ENCODE measurements at regions not wholly inside any gene's neighbourhood (a gene's known extent, or its start where the extent isn't known, plus 50 kb on each side); places are given as distances from the start of the nearest gene placed in this dataset.

DNA sequence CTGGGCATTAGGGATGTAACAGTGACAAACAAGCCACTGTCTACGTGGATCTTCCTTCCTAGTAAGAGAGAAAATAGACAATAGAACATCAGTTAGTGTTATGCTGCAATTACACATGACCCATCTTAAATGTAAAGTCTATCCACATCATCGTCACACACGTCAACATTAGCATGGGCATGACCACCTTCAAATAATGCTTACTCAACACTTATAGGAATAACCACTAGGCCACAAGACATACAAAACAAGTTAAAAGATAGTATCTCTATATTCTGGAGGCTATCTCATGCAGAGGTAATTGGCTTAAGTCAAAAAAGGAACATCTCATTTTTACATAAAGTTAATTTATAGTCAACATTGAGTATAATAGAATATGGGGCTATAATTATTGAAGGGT is 156.5 kb downstream of the MOXD1 start:
- ChIA-PET POLR2A (no interaction called here), CTCF (no interaction called here)

DNA sequence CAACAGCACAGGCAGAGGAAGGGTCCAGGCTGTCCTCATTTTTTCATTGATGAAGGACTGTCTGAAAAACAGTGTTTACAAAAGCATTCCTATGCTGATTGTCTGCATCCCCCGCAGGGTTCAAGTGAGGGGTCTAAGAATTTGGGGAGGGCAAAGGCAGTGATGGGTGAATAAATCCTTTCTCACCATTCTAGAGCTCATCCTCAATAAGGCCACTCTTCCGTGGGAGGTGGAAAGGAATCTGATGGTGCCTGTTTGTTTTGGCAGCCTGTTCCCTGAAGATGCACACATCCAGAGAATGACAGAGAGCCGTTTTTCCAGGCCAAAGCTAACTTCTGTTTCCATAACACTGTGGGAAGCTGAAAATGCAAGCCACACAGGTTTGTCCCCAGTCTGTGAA is 164.5 kb downstream of the MOXD1 start:
- ChIA-PET POLR2A (no interaction called here), CTCF (no interaction called here)

DNA sequence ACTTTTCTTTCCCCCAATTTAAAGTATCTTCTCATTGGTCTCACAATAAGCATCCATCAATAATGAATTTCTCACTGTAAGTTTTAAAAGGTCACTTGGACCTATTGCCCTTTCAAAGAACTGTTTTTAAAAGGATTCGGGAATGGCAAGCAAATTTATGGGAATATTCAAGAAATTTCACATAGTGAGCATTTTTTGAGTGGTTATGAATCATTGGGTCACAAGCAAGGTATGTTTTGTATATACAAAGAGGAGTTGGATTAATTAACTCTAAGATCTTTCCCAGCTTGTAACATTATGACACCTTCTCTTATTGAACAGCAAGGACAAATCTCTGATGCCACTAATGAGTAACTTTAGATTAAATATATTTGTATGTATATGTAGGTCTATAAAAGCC is 165.0 kb downstream of the MOXD1 start:
- ChIA-PET CTCF (no interaction called here), POLR2A (no interaction called here)

DNA sequence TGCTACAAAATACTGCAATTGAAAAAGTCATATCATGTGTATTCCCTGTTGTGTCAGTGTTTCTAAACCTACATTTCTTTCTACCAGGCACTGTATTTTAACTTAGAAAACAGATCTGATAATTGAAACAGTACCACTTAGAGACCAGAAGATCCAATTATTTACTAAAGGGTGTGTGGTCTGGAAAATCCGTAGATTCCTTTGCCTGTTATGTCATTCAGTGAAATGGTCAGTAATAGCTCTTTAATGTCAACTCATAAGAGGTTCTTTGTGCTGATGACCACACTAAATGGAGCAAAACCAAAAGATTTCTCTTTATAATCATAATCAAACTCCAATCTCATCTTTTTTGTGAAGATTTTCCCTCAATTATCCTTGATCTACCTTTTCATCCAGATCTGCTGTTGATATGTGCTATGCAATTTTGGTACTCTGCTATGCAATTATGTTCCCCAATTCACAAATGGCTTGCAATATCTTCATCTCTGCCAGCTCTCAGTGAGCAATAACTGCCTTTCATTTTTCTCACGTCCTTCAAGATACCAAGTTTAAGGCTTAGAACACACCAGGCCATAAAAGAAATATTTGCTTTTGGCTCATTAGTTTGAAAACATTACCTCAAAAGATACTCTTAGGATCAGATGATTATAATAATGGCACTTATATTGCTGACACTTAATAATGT is 165.5 kb downstream of the MOXD1 start:
- ChIA-PET CTCF (no interaction called here), POLR2A (no interaction called here)

DNA sequence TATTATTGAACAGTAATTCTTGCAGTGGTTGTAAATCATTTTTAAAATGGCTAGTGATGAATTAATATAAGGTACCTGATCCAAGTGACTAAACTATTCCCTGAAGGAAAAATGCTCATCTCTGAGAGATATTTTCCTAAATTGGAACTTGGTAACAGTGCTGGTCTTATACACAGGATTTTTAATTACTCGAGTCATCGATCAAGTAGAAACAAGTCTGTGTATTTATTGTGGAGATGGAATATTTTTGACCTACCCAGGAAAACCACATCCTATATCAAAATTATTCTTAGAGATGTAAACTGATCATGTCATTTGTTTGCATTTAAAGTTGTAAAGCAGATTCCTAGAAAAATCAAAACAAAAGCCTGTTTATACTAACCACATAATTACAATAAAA is 166.9 kb downstream of the MOXD1 start:
- ChIA-PET CTCF (no interaction called here), POLR2A (no interaction called here)

DNA sequence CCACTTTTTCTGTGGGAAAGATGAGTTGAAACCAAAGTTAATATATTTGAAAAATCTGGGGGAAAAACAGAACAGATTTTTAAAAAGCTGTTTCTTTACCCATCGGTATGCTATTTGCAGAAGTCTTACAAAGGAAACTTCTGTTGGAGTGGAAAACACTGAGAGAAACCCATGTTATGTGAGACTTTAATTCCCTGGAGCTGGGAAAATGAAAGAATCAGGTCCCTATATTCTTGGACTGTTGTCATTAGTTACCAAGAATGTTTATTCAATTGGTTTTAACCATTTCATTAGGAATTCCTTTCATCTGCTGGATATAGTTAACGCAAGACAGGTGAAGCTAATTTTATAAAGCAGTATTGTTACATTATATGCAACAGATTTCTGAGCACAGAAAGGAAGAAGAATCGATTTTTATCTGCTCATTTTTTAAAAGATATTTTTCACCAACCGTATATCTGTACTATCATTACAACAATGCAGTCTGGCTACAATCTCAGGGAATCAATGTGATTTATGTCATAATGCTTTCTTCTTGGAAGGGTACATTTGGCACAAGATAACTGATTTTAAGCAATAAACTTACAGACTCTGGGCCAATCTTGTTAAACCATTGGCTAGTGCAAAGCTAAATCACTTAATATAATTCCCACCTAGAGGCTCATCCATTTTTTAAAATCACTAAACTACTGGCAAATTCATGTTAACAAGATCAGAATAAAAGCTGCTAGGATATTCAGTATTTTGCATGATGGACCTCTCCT is 170.0 kb downstream of the MOXD1 start:
- ChIA-PET CTCF (no interaction called here), POLR2A (no interaction called here)

DNA sequence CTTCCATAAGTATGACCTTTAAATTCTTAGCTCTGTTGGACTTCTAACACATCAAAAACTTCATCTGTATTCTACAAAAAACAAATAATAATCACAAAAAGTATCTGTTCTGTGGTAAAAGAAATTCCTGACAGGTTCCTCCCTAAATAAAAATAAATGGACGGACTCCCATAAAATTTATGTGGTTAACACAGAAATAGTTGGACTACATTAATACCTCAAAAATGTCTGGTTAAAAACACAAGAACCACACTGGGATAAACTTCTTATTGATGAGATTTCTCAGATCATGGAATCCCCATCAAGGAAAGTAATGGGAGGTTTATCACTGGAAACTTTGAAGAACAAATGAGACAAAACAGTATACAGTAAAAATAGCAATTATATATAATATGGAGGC is 172.4 kb downstream of the MOXD1 start:
- ChIA-PET CTCF (no interaction called here), POLR2A (no interaction called here)

DNA sequence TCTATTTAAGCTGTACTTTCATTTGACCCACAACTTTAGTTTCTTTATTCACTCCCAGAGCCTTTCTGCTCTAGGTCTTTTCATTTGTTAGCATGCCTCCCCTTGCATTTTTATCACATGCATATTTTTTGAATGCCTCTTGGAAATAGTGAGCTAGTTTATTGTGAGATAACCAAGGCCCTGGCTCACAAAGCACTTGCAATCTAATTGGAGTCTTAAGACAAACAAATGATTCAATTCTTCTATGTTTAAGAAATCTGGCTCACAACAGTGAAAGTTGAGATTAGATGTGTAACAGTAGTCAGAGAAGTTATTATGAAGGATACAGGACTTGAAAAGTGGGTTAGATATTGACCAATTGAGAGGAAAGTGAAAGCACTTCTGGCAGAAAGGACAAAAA is 173.4 kb downstream of the MOXD1 start:
- ChIA-PET POLR2A (no interaction called here), CTCF (no interaction called here)

DNA sequence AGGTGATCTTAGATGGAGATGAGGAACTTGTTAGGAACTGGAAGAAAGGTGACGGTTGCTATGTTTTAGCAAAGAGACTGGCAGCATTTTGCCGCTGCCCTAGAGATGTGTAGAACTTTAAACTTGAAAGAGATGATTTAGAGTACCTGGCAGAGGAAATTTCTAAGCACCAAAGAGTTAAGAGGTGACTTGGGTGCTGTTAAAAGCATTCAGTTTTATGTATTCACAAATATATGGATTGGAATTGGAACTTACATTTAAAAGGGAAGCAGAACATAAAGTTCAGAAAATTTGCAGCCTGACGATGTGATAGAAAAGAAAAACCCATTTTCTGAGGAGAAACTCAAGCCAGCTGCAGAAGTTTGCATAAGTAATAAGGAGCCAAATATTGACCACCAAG is 176.3 kb downstream of the MOXD1 start:
- POLR2A ChIA-PET, result no interaction called here
- CTCF ChIA-PET, result no interaction called here

DNA sequence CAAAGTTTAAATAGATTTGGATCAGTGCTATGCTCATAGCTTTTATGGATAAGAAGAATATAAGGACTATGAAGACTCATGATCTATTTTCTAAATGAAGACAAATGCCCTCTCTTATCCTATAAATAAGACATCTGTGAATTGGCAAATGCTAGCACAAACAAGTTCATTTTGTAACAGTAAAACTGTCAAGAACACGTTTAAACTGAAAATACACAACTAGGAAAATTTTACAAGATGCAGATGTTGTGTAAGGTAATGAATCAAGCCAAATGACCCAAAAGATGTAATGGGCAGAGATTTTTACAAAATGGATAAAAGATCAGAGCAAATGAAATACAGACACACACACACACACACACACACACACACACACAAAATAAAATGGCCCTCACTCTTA is 180.5 kb downstream of the MOXD1 start:
- ChIA-PET CTCF (no interaction called here), POLR2A (no interaction called here)

DNA sequence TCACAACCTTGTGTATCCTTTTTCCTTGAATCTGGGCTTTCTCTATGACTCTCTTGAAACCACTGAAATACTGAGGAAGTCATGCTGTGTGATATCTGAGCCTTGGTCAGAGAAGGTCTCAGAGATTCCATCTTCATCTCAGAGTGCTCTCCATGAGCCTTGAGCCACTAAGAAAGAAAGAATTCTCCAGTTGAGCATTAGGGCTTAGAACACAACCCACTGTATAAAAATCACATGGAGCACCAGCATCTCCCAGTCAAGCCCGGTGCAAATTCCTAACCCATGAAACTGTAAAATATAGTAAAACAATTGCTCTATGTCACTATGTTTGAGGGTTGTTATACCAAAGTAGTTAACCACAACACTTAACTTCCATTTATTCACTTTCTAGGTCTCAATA is 181.4 kb downstream of the MOXD1 start:
- ChIA-PET POLR2A (no interaction called here), CTCF (no interaction called here)

DNA sequence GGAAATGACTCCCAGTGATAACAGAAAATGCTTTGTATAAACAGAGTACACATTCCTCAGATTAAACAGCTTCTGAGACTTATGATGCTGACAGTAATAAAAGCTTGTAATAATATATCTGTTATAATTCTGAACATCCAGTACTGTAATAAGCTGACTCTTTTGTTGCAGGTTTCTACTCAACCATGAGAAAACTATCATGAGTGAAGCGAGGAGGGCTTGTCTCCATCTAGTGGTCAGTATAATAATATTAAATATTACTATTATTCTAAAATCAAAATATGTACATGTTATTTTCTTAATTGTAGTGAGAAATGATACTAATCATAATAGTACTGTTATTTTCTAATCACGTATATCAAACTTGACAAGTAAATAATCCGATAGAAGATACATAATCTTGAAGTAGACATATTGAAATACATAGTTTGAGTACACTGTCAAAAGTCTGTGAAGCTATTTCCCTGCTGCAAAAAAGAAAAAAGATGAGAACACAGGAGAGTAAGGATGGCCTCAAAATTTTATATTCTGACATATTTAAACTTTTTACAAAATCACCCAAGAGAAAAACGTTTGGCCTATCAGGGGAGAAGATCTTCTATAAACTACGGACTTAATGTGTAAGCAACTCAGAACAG is 183.1 kb downstream of the MOXD1 start:
- CTCF ChIA-PET, result interaction anchor here (1.3 kb wide), 1 partner anchor 303 kb away, joined by 3 read pairs; no protein-coding TSS in a partner anchor
- POLR2A ChIA-PET, result no interaction called here

DNA sequence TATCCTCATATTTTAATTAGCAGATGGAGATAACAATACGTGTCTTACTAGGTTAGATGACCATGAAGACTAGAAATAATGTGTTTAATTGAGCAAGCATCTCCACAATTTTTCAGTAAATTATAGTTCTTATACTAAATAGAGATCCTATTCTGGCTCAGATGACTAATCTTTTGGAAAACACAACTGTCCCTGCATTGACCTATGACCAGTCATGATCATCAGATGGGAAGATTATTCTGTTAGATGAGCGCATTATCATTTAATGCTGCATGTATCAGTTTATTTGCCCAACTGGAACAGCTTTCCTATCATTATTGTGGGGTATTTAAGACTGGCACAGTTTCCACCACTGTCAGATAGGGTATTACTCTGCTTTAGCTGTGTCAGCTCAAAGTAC is 185.5 kb downstream of the MOXD1 start:
- ChIA-PET CTCF (interaction anchor here (0.7 kb wide), 1 partner anchor 1193 kb away, joined by 4 read pairs; no protein-coding TSS in a partner anchor), POLR2A (no interaction called here)

DNA sequence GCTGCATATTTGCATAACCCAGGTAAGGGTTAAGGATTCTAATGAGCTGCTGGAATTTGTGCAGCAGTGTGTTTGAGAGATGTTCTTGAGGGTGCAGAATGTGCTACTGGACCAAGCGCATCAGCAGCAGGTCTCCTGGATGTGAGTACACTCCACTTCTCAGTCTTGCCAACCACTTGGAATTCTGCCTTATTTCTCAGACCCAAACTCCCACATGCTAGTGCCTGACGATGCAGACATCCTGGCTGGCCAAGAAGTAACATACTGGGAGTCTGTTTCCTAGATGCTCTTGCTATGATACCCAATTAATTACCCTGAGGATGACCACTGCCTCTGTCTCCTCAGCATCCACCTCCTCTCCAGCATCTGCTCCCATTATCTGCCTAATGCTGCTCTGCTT is 186.6 kb downstream of the MOXD1 start:
- ChIA-PET POLR2A (no interaction called here), CTCF (interaction anchor here (0.6 kb wide), 1 partner anchor 88 kb away, joined by 3 read pairs; no protein-coding TSS in a partner anchor)

DNA sequence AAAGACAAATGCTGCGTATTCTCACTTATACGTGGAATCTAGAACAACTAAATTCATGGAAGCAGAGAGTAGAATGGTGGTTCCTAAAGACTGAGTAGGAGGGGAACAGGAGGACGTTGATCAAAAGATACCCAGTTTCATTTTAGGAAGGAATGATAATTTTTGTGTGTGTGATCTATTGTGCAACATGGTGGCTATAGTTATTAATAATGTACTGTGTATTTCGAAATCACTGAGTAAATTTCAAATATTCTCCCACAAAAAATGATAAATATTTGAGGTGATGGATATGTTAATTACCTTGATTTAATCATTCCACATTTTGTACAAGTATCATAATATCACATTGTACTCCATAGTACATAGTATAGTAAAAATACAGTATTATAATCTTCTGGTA is 187.5 kb downstream of the MOXD1 start:
- ChIA-PET CTCF (no interaction called here), POLR2A (no interaction called here)

DNA sequence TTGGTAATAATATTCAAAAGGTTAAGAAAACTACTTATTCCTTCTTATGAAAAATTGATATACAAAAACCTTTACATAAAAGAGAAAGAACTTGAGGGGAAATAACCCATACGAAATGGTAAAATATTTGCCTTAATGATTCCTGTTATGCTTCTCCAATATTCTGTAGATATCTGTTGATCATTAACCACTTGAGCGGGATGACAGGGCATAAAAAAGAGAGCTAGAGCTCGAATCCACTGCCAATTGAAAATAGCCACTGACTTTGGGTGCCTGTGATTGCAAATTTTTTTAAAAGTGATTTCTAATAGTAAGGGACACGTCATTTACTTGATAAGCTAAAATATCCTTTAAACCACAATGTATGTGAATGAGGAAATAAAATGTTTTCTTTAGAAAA is 188.1 kb downstream of the MOXD1 start:
- ChIA-PET CTCF (no interaction called here), POLR2A (no interaction called here)

DNA sequence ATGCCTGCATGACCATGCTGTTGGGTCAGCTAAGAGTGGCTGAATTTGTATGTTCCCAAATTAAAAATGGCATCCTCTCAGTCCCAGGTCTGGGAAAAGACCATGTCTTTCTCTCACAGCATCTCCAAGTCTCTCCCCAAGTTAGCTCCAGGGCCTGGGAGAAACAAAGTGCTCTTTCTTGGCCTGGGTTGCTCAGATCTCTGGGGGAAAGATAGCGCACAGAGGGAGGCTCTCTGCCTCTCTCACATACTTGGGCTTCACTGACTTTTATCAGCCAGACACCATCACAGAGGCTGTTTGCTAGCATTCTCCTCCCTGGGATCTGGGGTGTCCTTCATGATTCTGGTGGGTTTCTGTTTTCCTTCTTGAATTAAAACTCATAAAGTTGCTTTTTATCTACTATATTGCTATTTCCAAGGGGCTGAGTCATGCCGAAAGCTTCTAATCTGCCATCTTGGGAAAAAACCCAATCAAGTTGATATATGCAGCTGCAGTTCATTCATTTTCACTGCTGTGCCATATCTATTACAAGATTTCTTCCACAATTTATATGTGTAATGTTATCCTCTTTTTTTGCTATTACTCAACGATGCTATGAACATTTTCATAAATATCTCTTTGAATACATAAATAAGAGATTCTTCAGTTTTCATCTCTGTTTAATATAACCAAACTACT is 190.2 kb downstream of the MOXD1 start:
- CTCF ChIA-PET, result no interaction called here

DNA sequence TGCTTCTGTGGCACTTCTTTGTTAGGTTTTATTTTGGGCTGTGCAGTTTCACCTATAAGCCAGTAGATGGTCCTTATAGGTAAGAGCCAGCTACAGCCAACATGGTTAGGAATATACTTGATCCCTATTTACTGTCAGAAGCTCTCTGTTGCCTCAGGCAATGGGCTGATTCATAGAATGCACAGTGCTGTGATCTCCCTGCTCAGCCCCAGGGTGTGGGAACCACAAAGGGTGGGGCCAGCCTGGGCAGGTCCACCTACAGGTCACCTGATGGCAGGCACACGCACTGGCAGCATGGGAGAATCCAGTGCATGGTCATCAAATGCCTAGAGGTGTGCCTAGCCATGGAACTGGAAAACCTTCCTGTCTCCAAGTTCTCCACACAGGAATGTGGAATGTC is 191.9 kb downstream of the MOXD1 start:
- POLR2A ChIA-PET, result no interaction called here
- CTCF ChIA-PET, result no interaction called here

More for the DNA sequence above, 190.2 kb downstream of the MOXD1 start:
- POLR2A ChIA-PET, result no interaction called here

DNA sequence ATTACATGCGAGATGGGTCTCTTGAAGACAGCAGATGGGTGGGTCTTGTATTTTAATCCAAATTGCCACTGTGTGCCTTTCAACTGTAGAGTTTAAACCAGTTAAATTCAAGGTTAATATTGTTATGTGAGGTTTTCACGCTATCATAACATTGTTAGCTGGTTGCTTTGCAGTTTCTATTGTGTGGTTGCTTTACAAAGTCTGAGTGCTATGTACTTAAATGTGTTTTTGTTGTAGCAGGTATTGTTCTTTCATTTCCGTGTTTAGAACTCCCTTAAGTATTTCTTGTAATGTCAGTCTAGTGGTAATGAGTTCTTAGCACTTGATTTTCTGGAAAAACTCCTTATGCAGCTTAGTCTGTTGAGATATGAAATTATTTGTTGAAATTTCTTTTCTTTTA is 193.3 kb downstream of the MOXD1 start:
- POLR2A ChIA-PET, result no interaction called here
- CTCF ChIA-PET, result no interaction called here

DNA sequence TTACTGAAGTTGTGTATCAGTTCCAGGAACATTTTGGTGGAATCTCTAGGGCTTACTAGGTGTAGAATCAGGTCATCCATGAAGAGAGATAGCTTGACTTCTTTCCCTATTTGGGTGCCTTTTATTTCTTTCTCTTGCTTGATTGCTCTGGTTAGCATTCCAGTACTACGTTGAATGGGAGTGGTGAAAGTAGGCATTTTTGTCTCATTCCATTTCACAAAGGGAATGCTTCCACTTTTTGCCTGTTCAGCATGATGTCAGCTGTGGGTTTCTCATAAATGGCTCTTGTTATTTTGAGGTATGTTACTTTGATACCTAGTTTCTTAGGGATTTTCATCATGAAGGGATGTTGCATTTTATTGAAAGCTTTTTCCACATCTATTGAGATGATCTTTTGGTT is 195.3 kb downstream of the MOXD1 start:
- POLR2A ChIA-PET, result no interaction called here
- CTCF ChIA-PET, result no interaction called here

DNA sequence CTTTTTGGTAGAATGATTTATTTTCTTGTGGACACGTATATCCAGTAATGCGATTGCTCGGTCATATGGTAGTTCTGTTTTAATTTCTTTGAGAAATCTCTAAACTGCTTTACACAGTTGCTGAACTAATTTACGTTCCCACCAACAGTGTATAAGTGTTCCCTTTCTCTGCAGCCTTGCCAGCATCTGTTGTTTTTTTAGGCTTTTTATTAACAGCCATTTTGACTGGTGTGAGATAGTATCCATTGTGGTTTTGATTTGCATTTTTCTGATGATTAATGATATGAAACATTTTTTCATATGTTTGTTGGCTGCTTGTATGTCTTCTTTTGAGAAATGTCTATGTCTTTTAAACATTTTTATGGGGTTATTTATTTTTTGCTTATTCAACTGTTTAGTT is 196.7 kb downstream of the MOXD1 start:
- CTCF ChIA-PET, result no interaction called here
- POLR2A ChIA-PET, result no interaction called here

Data from activated CD8-positive, alpha-beta memory T cell treated with anti-CD3 and anti-CD28 coated beads for 36 hours (primary cell).